GM12892 (cell line): ENCODE measurements at regions not wholly inside any gene's neighbourhood (a gene's known extent, or its start where the extent isn't known, plus 50 kb on each side); places are given as distances from the start of the nearest gene placed in this dataset.

ENCODE experiments used
- POLR2A ChIP-seq: IDR thresholded peaks from 2 replicates; pipeline ENCODE4 v1.6.1; 2011; ENCODE audit warnings: low read depth, low read length, control low read depth
- POLR2AphosphoS5 ChIP-seq: IDR thresholded peaks from 2 replicates; pipeline ENCODE4 v1.6.1; 2011; ENCODE audit warnings: low read depth, low read length, control low read depth
- TAF1 ChIP-seq: IDR thresholded peaks from 2 replicates; pipeline ENCODE4 v1.6.1; 2011; ENCODE audit warnings: low read depth, mild to moderate bottlenecking, control low read depth, low read length, borderline replicate concordance

DNA sequence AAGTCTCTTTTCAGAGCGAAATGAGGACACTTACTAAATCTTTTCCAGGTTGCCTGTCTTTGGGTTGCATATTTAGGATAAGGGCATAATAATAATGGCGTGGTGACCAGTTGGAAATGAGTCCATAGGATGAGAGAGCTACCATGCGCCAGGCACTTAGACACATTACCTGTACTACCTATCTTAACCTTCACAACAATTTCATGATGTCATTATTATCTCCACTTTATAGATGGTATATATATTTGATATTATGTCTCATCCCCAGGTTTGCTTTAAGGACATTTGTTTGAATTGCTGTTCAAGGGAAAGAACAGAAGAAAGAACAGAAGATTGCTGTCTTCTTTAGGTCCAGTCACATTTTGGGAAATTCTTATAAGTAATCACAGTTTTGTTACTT, 182.0 kb upstream of the STARD13 start:
- TF ChIP-seq TAF1 (no peak), POLR2AphosphoS5 (no peak), POLR2A (no peak)
